ENCODE measurements at regions not wholly inside any gene's neighbourhood (a gene's known extent, or its start where the extent isn't known, plus 50 kb on each side); places are given as distances from the start of the nearest gene placed in this dataset.
"Not testable (repeated sequence)": the region's sequence is repeated elsewhere in the genome, so short reads cannot be mapped to it uniquely, and the experiment has no call there.

GRCh38 chr5:107005161-107005560 lies 665.6 kb downstream of the EFNA5 start:
- H3K4me3 ChIP-seq (ENCODE audit: low read depth, low read length) = no peak overlapping the region
- in situ Hi-C loops (cut with HindIII; ENCODE audit: low sequenced_read_pairs) = no loop called here
- no peak for DNase-seq (ENCODE audit: low read depth, low spot score)
- no peak for TF ChIP-seq CTCF (IDR thresholded peaks at IDR 0.05; ENCODE audit: low read depth, low read length)

GRCh38 chr5:107002115-107002514 lies 668.6 kb downstream of the EFNA5 start:
- DNase-seq (ENCODE audit: low read depth, low spot score) = no peak
- in situ Hi-C loops (cut with HindIII; ENCODE audit: low sequenced_read_pairs) = no loop called here
- no peak overlapping the region for H3K4me3 ChIP-seq (ENCODE audit: low read depth, low read length)
- no peak for TF ChIP-seq CTCF (IDR thresholded peaks at IDR 0.05; ENCODE audit: low read depth, low read length)

- in situ Hi-C loops (cut with HindIII; ENCODE audit: low sequenced_read_pairs); DNase-seq (ENCODE audit: low read depth, low spot score); H3K4me3 ChIP-seq (ENCODE audit: low read depth, low read length): not testable (repeated sequence)
These were observed 671.2 kb downstream of the EFNA5 start for GRCh38 chr5:106999506-106999905.

- no peak overlapping the region for H3K4me3 ChIP-seq (ENCODE audit: low read depth, low read length)
- DNase-seq (ENCODE audit: low read depth, low spot score) = no peak
- in situ Hi-C loops (cut with HindIII; ENCODE audit: low sequenced_read_pairs) = no loop called here
- no peak for TF ChIP-seq CTCF (IDR thresholded peaks at IDR 0.05; ENCODE audit: low read depth, low read length)
These were observed 684.7 kb downstream of the EFNA5 start for GRCh38 chr5:106986006-106986405.

- TF ChIP-seq CTCF (IDR thresholded peaks at IDR 0.05; ENCODE audit: low read depth, low read length) = no peak
- H3K4me3 ChIP-seq (ENCODE audit: low read depth, low read length) = no peak overlapping the region
- in situ Hi-C loops (cut with HindIII; ENCODE audit: low sequenced_read_pairs) = no loop called here
- no peak for DNase-seq (ENCODE audit: low read depth, low spot score)
These were observed 685.6 kb downstream of the EFNA5 start for GRCh38 chr5:106985174-106985573.

- DNase-seq (ENCODE audit: low read depth, low spot score); in situ Hi-C loops (cut with HindIII; ENCODE audit: low sequenced_read_pairs); H3K4me3 ChIP-seq (ENCODE audit: low read depth, low read length): not testable (repeated sequence)
These were observed 691.6 kb downstream of the EFNA5 start for GRCh38 chr5:106979178-106979577.

GRCh38 chr5:106978582-106979165 lies 692.1 kb downstream of the EFNA5 start:
- in situ Hi-C loops (cut with HindIII; ENCODE audit: low sequenced_read_pairs); DNase-seq (ENCODE audit: low read depth, low spot score): not testable (repeated sequence)

GRCh38 chr5:106976363-106976762 lies 694.4 kb downstream of the EFNA5 start:
- H3K4me3 ChIP-seq (ENCODE audit: low read depth, low read length) = no peak overlapping the region
- no peak for TF ChIP-seq CTCF (IDR thresholded peaks at IDR 0.05; ENCODE audit: low read depth, low read length)
- in situ Hi-C loops (cut with HindIII; ENCODE audit: low sequenced_read_pairs) = no loop called here
- DNase-seq (ENCODE audit: low read depth, low spot score) = no peak

More at GRCh38 chr5:106978582-106979165, 692.1 kb downstream of the EFNA5 start:
- H3K4me3 ChIP-seq (ENCODE audit: low read depth, low read length) = not testable (repeated sequence)
